HPDE6-E6E7 (cell line): ENCODE measurements at regions not wholly inside any gene's neighbourhood (a gene's known extent, or its start where the extent isn't known, plus 50 kb on each side); places are given as distances from the start of the nearest gene placed in this dataset.
A peak's percentile ranks its signal among the peaks of the same experiment; 100 is the strongest.

Experiments
- DNase-seq: peaks from one replicate; pipeline ENCODE4 v3.0.0; 2011; ENCODE audit warnings: missing footprints; ENCODE audit errors: extremely low spot score

GRCh38 chr7:84328571-84328970 is 134.0 kb upstream of the SEMA3A start:
- DNase-seq, result no peak

DNA sequence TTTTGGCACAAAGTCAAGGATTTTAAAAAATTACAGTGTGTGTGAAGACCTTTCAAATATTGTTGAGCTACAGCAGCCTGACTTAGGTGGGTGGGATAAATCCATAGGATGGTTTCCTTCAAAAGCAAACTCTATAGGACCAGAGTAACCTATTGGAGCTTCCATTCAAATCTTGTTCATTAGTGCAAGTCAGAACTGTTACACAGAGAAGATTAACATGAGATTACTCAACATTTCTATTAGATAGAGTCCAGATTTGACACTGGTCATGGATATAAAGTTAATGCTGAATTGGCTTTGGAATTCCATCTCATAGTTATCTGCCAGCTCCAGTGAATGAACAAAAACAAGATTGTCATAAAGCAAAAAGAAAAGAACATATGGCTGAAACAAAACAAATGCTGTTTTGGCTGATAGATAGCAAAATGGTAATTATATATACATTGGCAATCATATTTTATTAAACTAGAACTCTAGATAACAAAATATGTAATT is 129.6 kb upstream of the SEMA3A start:
- DNase-seq, result no peak

DNA sequence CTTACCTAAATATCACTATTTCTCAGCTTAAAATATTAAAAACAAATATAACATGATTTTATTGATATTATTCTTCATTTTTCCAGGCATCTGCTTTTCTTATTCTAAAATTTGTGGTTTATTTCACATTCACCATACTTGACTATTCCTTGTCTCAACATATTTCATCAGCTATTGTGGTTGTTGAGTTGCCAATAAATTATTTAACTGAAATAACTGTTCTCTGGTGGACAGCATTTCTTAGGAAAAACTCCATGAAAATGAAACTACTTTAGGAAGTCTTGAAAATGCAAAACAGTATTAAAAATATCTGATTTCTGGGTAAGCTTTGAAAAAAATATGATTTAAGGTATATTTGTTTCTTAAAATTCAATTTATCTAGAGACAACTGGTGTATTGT is 122.9 kb upstream of the SEMA3A start:
- DNase-seq, result no peak

DNA sequence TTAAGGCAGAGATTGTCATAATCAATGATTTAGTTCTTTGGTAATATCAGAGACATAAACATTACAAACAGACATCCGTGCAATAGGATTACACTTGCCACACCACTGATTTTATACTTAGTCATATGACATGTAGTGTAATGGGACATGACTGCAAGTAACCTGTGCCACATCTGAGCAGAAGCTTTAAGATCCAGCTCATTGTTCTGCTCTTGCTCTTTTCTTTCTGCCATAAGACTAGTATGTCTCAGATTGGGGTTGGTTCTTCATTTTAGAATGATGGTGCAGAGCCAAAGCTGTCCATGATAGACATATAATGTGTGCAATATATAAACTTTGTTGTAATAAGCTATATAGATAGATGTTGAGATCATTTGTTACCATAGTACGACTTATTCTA is 119.7 kb upstream of the SEMA3A start:
- no peak for DNase-seq

DNA sequence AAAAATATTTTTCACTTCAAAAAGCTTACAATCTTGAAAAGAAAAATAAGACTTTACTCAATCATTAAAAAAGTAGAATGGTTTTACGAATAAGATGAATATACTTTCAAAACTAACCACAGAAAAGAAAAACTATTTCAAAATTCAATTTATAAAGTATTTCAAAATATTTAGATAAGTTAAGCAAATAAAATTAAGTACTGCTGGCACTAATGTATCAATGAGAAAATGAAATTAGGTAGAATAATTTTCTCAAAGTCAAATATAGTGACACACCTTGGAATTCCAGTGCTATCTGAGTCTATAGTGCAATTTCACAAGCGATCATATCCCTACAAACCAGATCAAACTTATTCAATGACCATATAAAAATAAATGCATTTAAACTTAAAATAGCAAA is 109.8 kb upstream of the SEMA3A start:
- no peak for DNase-seq

DNA sequence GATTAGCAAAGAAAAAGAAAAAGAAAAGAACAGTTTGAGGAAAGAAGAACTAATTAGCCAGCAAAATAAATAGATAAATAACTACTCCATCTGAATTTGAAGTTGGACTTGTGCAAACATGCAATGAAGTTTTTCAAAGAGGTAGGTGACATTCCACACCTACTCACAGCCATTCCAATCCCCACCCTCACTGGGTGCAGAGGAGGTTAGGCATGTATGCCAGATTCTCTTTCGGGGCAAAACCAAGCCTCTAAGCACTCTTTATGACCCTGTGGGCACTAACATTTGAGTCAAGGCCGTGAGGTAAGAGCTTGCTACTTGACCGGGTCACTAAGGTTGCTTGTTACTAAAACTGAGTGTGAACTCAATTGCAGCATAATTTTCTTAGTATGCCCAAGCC is 108.4 kb upstream of the SEMA3A start:
- peak; percentile 63 for DNase-seq

GRCh38 chr7:84297616-84298015 is 103.0 kb upstream of the SEMA3A start:
- DNase-seq, result no peak

GRCh38 chr7:84294847-84295455 is 100.4 kb upstream of the SEMA3A start:
- no peak for DNase-seq

- DNase-seq, result no peak
Measured at GRCh38 chr7:84294391-84294790, 99.8 kb upstream of the SEMA3A start.

GRCh38 chr7:84291756-84292155 is 97.2 kb upstream of the SEMA3A start:
- no peak for DNase-seq

DNA sequence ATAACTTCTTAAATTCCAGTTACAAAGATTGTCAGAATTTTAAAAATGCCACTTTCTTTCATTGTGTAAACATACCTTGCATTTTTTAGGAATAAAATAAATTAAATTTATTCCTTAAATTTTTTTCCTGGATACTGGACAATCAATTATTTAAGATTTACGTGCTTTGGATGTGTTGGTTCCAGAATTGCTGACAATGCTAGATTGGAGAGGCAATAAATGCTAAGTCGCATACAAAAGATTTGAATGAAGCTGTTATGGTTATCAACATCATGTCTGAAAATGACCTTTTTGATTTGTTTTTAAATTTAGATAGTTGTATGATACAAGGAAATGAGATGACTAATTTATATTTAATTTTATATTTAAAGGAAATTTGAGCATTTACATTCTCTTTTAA is 89.2 kb upstream of the SEMA3A start:
- no peak for DNase-seq

- no peak for DNase-seq
Measured at GRCh38 chr7:84281518-84281917, 86.9 kb upstream of the SEMA3A start.

DNA sequence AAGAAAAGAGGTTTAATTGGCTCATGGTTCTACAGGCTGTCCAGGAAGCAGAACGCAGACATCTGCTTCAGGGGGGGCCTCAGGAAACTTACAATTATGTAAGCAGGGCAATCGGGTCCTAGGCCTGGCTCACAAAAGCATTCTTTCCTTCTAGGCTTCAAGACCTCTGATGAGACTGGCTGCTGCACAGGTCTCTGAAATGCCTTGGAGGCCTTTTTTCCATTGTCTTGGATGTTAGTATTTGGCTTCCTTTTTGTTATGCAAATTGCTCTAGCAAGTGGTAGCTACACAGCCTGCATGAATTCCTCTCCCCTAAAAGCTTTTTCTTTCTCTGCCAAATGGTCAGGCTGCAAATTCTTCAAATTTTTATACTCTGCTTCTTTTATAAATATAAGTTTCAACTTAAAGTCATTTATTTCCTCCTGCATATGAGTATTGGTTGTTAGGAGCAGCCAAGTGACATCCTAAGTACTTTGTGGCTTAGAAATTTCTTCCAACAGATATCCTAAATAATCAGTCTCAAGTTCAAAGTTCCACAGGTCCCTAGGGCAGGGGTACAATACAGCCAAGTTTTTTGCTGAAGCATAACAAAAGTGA is 83.1 kb upstream of the SEMA3A start:
- DNase-seq, result no peak

DNA sequence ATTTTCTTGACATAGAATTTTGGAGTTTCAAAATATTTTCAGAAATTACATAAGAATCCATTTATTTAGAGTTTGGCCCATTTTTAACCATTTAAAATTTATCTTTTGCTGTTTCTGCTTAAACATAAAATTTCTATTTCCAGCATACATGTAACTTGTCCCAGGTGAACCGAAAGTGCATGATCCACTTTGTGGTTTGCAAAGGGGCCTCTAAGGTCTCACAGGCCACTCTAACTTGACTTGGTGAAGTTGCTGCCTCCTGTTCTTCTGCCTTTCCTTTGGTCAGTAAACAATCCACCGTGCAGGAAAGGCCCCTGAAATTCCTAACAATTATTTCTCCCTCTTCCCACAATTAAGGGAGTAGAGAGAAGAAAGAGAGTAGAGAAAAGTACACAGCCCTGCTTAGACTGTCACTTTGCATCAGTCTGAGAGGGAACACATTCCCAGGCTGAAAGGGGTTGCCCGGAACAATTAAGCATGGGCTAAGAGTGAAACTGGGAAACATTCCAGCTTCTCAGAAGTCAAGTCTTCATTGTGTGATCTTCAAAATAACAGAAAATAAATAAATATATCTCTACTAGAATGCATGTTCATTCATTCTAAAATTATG is 79.5 kb upstream of the SEMA3A start:
- DNase-seq, result no peak

DNA sequence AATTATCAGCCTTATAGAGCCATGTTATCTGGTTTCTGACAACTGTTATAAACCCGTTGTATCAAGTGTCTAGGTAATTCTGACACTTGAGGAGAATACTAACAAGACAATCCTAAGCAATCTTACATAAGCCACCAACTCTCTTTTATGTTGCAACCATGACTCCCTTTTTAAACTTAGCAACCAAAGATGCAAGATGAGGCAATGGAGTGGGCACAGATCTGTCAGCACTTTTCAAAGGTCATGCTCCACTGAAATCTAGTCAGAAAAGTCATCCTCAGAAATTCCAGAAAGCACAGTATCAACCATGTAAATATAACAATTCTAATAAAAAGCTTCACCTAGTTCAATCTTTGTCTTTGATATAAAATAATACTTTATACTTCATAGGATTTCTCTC is 77.0 kb upstream of the SEMA3A start:
- no peak for DNase-seq

DNA sequence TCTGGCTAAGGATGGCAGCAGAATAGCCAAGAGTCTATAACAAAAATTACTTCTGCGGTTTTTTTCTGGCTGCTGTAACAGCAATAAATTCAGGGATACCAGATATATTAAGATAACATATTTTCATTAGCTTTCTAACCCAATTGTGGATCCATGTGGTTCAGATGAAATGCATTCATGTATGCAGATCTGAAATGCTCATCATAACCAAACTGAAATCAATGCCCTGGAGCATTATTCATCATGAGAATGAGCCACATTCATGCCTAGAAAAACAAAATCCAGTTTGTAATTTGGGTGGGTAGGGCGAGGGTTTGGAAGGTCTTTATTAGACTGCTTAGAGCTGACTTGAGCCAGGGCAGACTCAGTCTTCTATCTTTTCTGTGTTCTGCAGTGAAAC is 69.8 kb upstream of the SEMA3A start:
- DNase-seq, result no peak

- no peak for DNase-seq
Measured at GRCh38 chr7:84263106-84263505, 68.5 kb upstream of the SEMA3A start.

DNA sequence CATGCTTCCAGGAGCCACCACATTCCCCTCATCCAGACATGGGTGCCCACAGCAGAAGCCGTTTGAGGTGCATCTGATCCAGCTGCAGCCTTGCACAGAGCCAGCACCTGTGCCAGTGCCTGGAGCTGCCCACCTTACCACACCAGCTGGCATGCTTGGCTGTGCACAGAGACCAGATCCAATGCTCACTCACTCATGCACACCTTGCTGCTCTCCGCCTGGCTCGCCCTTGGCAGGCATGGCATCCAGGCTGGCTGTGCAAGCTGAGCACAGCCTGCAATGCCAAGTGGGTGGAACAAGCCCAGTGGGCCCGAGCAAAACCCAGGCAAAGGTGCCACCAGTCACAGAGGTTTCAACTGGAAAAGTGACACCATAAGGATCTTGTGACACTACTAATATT is 66.9 kb upstream of the SEMA3A start:
- DNase-seq, result no peak

DNA sequence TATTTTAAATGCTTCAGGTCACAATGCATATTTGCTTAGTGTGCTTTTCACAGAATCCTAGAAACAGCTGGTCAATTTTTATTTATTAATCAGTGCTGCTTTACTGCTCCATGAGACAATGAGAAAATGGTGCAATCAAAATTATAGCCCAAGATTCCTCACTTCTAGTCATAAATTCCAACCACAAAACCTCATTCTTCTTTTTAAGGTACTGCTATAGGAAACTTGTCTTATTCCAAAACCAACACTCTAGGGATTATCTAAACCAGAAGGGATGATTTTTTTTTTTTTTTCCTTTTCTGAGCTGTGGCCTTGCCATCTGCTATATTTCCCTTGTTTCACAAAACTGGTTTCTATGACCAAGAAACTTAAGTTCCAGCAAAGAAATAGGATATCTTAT is 64.0 kb upstream of the SEMA3A start:
- DNase-seq, result no peak

DNA sequence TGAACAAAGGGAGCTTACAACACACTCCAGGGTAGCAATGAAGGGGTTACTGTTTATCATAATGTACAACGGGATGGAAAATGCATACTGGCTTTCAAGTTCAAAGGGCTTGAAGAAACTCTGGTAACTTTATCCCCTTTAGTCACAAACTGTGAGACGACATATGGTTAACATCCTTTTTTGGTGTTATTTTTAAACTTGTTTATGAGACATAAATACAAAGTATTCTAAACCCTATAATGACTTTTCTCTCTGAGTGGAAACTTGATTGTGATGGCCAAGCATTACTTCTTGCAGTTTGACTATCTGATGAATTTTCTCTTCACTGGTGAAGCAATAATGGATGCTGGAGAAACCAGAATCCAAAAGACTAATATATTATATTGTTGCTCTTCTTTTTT is 62.0 kb upstream of the SEMA3A start:
- DNase-seq, result no peak

DNA sequence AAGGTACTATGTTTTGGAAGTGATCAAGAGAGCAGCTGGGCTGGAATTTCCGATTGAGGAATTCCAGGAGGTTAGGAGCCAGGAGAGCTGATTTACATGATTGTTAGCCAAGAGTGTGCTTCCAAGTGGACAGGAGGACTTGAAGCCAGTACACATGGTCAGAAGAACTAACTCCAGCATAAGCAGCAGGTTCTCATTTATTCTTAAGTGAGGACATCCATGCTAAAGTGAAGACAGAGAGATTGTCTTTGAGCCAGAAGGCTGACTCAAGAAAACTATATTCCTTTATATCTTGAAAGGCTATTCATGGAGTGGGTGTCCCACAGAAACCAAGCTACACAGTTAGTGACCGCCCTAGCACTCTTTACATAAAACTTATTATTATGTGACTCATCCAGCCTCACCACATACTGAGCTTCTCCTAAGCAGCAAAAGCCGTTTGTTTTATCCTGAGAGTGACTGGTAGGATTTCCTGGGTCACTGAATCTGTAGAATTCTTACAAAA is 56.7 kb upstream of the SEMA3A start:
- no peak for DNase-seq

GRCh38 chr7:84250452-84250851 is 55.9 kb upstream of the SEMA3A start:
- no peak for DNase-seq

DNA sequence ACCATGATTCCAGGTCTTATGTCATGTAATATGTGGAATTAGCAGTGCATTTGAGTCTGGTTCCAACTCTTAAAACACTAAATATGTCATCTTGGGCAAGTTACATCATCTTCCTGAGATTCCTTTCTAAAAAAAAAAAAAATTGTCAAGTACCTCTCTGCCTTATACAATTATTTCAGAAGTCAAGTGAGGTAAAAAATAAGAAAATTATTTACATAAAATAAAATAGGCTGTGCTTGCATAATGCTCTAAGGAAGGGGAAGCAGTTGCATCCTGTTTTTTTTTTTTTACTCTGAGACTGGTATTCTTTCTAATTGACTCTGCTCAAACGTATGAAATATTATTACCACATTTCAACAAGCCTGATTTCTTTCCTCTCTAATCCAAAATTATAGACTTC is 55.1 kb upstream of the SEMA3A start:
- no peak for DNase-seq
